PC-9 (cell line): ENCODE measurements at regions not wholly inside any gene's neighbourhood (a gene's known extent, or its start where the extent isn't known, plus 50 kb on each side); places are given as distances from the start of the nearest gene placed in this dataset.

Experiments used
- BruUV-seq: library from RNA; stranded (reverse); fragments of 400-500 nt; replicated peaks from 2 replicates; lab custom pipeline; 2021; lab: Mats Ljungman, UMichigan
- CTCF ChIA-PET: fragments of 300-600 bp; sonication (Branson Sonifier 250); formaldehyde crosslinking; loops from one replicate; lab custom pipeline; 2022; ENCODE audit warnings: antibody characterized with exemption; lab: Charles Lee
- POLR2A ChIA-PET: fragments of 300-600 bp; sonication (Branson Sonifier 250); formaldehyde crosslinking; loops from one replicate; lab custom pipeline; 2022; ENCODE audit warnings: antibody characterized with exemption; ENCODE audit not compliant: unreplicated experiment; lab: Charles Lee
- DNase-seq, 2 experiments: peaks; one replicate each; pipeline versions ENCODE4 v3.0.0 to v3.0.0-alpha.2; 2015 to 2022; ENCODE audit warnings: mixed read lengths in 1 of 2
- H2AFZ ChIP-seq: fragments of 200-600 bp; sonication (generic); 2 replicates; pipeline ENCODE4 v1.8.1; 2017; ENCODE audit warnings: antibody characterized with exemption
- H3F3A ChIP-seq: fragments of 200-600 bp; sonication (generic); 2 replicates; pipeline ENCODE4 v1.8.1; 2017; ENCODE audit warnings: antibody characterized with exemption, mild to moderate bottlenecking, low read depth; ENCODE audit not compliant: insufficient read depth
- H3K27ac ChIP-seq: fragments of 200-600 bp; sonication (generic); 2 replicates; pipeline ENCODE4 v1.6.1; 2016; ENCODE audit warnings: mixed run types
- H3K27me3 ChIP-seq: fragments of 200-600 bp; sonication (generic); 2 replicates; pipeline ENCODE4 v1.6.1; 2016; ENCODE audit warnings: low read depth, mixed run types; ENCODE audit not compliant: insufficient read depth
- H3K36me3 ChIP-seq: fragments of 200-600 bp; sonication (generic); 2 replicates; pipeline ENCODE4 v1.6.1; 2016; ENCODE audit warnings: low read depth, mixed run types
- H3K4me1 ChIP-seq: fragments of 200-600 bp; sonication (generic); replicated peaks from 2 replicates; pipeline ENCODE4 v1.6.1; 2016; ENCODE audit warnings: mixed run types; ENCODE audit not compliant: insufficient read depth
- H3K4me2 ChIP-seq: fragments of 200-600 bp; sonication (generic); 2 replicates; pipeline ENCODE4 v1.6.1; 2017; ENCODE audit warnings: mixed run types
- H3K4me3 ChIP-seq: fragments of 200-600 bp; sonication (generic); 2 replicates; pipeline ENCODE4 v1.6.1; 2016; ENCODE audit warnings: mixed run types
- H3K79me2 ChIP-seq: fragments of 200-600 bp; sonication (generic); 2 replicates; pipeline ENCODE4 v1.6.1; 2017; ENCODE audit warnings: low read depth, mixed run types
- H3K9me2 ChIP-seq: fragments of 200-600 bp; sonication (generic); 2 replicates; pipeline ENCODE4 v1.8.1; 2017; ENCODE audit warnings: mild to moderate bottlenecking; ENCODE audit not compliant: insufficient read depth
- H3K9me3 ChIP-seq: fragments of 200-600 bp; sonication (generic); 2 replicates; pipeline ENCODE4 v1.8.1; 2016; ENCODE audit warnings: low read depth; ENCODE audit not compliant: insufficient read depth
- H4K20me1 ChIP-seq: fragments of 200-600 bp; sonication (generic); 2 replicates; pipeline ENCODE4 v1.8.1; 2017; ENCODE audit not compliant: insufficient read depth
- CTCF ChIP-seq: fragments of 200-600 bp; sonication (generic); conservative IDR thresholded peaks from 2 replicates; pipeline ENCODE4 v1.6.1; 2017; ENCODE audit warnings: mixed run types, antibody characterized with exemption, mild to moderate bottlenecking, moderate library complexity
- EZH2 ChIP-seq: fragments of 200-600 bp; sonication (generic); IDR thresholded peaks from 2 replicates; pipeline ENCODE4 v1.8.0; 2017; ENCODE audit warnings: antibody characterized with exemption, low read depth
- intact Hi-C: fragments of 100-400 bp; cut with micrococcal nuclease; formaldehyde crosslinking; loops from one replicate; pipeline ENCODE4 v1.10.0; 2022; ENCODE audit not compliant: unreplicated experiment

- ChIA-PET POLR2A (no interaction called here), CTCF (no interaction called here)
- H3K9me2 ChIP-seq: no peaks in the 10 kb centered on the region; the same call in 1 of the 2 replicates
- no TSS peak for BruUV-seq
- H3K36me3 ChIP-seq: no peaks in the 10 kb centered on the region
- H3K27ac ChIP-seq: no peak overlapping the region
- no peak overlapping the region for H3K4me2 ChIP-seq
- H3F3A ChIP-seq: no peaks in the 10 kb centered on the region
- H3K4me3 ChIP-seq: no peak overlapping the region
- TF ChIP-seq CTCF (no peak), EZH2 (no peak)
- no peak for DNase-seq
- no peaks in the 10 kb centered on the region for H4K20me1 ChIP-seq
- H2AFZ ChIP-seq: no peak overlapping the region
- intact Hi-C loops: no loop called here
- no peaks in the 10 kb centered on the region for H3K79me2 ChIP-seq
- H3K27me3 ChIP-seq: no peaks in the 10 kb centered on the region
- H3K9me3 ChIP-seq: no peaks in the 10 kb centered on the region
- H3K4me1 ChIP-seq: no peaks in the 10 kb centered on the region
These were observed 658.7 kb downstream of the SOX5 start for GRCh38 chr12:23290627-23291330.

GRCh38 chr12:23303220-23303619 is 646.2 kb downstream of the SOX5 start:
- Histone ChIP-seq H3K27me3 (no peaks in the 10 kb centered on the region), H2AFZ (no peak overlapping the region), H3K27ac (no peak overlapping the region), H3K4me3 (no peak overlapping the region), H3K79me2 (no peaks in the 10 kb centered on the region), H3K36me3 (no peaks in the 10 kb centered on the region), H3K4me1 (no peaks in the 10 kb centered on the region), H3K4me2 (no peak overlapping the region), H3F3A (no peaks in the 10 kb centered on the region), H3K9me3 (no peaks in the 10 kb centered on the region), H3K9me2 (no peaks in the 10 kb centered on the region), H4K20me1 (no peaks in the 10 kb centered on the region)
- no TSS peak for BruUV-seq
- no peak for DNase-seq
- intact Hi-C loops: no loop called here
- no peak for TF ChIP-seq EZH2
- no peak for TF ChIP-seq CTCF
- CTCF ChIA-PET: no interaction called here
- POLR2A ChIA-PET: interaction anchor here (0.6 kb wide), 1 partner anchor 820 kb away, joined by 5 read pairs; no protein-coding TSS in a partner anchor

GRCh38 chr12:23303821-23304220 is 645.6 kb downstream of the SOX5 start:
- CTCF ChIA-PET: no interaction called here
- H2AFZ ChIP-seq: no peak overlapping the region
- no peak for DNase-seq
- POLR2A ChIA-PET: no interaction called here
- H3K4me2 ChIP-seq: no peak overlapping the region
- no peaks in the 10 kb centered on the region for H3K4me1 ChIP-seq
- TF ChIP-seq EZH2 (no peak), CTCF (no peak)
- no peaks in the 10 kb centered on the region for H3K36me3 ChIP-seq
- no peaks in the 10 kb centered on the region for H3K9me3 ChIP-seq
- no peaks in the 10 kb centered on the region for H3K79me2 ChIP-seq
- H3K27me3 ChIP-seq: no peaks in the 10 kb centered on the region
- no peak overlapping the region for H3K4me3 ChIP-seq
- intact Hi-C loops: no loop called here
- no TSS peak for BruUV-seq
- no peak overlapping the region for H3K27ac ChIP-seq
- H4K20me1 ChIP-seq: no peaks in the 10 kb centered on the region
- H3K9me2 ChIP-seq: no peaks in the 10 kb centered on the region
- no peaks in the 10 kb centered on the region for H3F3A ChIP-seq
